ENCODE measurements at regions not wholly inside any gene's neighbourhood (a gene's known extent, or its start where the extent isn't known, plus 50 kb on each side); places are given as distances from the start of the nearest gene placed in this dataset.

DNA sequence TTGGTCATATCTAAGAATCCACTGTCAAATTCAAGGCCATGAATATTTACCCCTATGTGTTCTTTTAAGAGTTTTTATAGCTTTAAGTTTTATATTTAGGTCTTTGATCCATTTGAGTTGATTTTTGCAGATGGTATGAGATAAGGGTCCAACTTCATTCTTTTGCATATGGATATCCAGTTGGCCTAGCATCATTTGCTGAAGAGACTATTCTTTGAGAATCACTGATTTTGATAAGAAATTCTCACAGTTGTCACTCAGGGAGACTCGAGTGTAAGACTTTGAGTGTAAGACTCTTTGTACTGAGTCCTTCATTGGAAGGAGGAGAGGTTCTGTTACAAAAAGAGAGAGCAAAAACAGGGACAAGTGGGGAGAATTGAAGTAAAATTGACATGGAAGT, 74.8 kb downstream of the CBLL2 start:
- CTCF ChIA-PET = no interaction called here
- BruUV-seq (replicated peaks) = no TSS peak

DNA sequence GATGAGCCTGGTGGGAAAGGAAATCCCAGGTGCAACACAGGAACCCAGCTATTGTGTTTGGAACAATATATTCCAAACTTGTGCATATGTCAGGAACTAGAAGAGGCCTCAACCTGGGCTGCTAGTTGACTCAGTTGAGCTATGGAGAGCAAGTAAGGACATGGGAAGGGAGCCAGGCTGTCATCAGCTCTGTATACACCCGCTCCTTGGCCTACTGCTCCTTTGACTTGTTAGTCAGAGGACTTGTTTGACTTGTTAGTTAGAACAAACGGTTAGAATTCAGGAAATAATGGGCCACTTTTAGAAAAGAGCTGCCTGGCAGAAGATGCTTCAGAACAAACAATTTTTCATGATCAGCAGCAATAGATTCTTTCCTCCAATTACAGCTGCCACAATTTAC, 76.4 kb downstream of the CBLL2 start:
- FAIRE-seq (no peak), DNase-seq (ENCODE audit: low read depth, low spot score) (no peak)
- H3K79me2 ChIP-seq (ENCODE audit: control insufficient read depth, insufficient read depth, low read length) = no peaks in the 10 kb centered on the region
- POLR2A ChIA-PET = no interaction called here
- no TSS peak for BruUV-seq (replicated peaks)
- H3K4me3 ChIP-seq (replicated peaks in 1 of 3; ENCODE audit: insufficient read depth in 1 of 3, low read depth in 1 of 3, low read length in 3 of 3) = no peak overlapping the region
- dilution Hi-C loops (cut with MboI; ENCODE audit: extremely low pct_ligation_motif_present, low sequenced_read_pairs) (no loop called here), intact Hi-C loops (cut with micrococcal nuclease) (no loop called here)
- H2AFZ ChIP-seq (ENCODE audit: low read depth, low read length) = no peak overlapping the region
- H3K4me2 ChIP-seq (ENCODE audit: insufficient read depth, low read length) = no peak overlapping the region
- no peaks in the 10 kb centered on the region for H3K9me3 ChIP-seq (replicated peaks; ENCODE audit: control insufficient read depth, insufficient read depth, low read length)
- H3K9me1 ChIP-seq (replicated peaks; ENCODE audit: control insufficient read depth, extremely low read depth, insufficient read depth, low read length) = no peaks in the 10 kb centered on the region
- no peak overlapping the region for H3K27ac ChIP-seq (ENCODE audit: insufficient read depth, low read depth, low read length)
- H4K20me1 ChIP-seq (replicated peaks; ENCODE audit: control insufficient read depth, extremely low read depth, insufficient read depth, low read length) = no peaks in the 10 kb centered on the region
- no peak overlapping the region for H3K9ac ChIP-seq (replicated peaks; ENCODE audit: extremely low read depth, insufficient read depth, low read length)
- no peaks in the 10 kb centered on the region for H3K27me3 ChIP-seq (ENCODE audit: control insufficient read depth in 2 of 2, insufficient read depth in 2 of 2, low read length in 2 of 2)
- TF ChIP-seq POLR2A (IDR thresholded peaks at IDR 0.05; ENCODE audit: low read depth, low read length) = no peak
- no peak for TF ChIP-seq FOS (IDR thresholded peaks at IDR 0.05; ENCODE audit: borderline replicate concordance, insufficient read depth, low read length)
- TF ChIP-seq, protein P1, sequence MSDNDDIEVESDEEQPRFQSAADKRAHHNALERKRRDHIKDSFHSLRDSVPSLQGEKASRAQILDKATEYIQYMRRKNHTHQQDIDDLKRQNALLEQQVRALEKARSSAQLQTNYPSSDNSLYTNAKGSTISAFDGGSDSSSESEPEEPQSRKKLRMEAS (IDR thresholded peaks at IDR 0.05; ENCODE audit: insufficient read depth, insufficient read length) = no peak
- no peak for TF ChIP-seq POLR2AphosphoS5 (IDR thresholded peaks at IDR 0.05; ENCODE audit: insufficient read depth, low read depth, low read length)
- no peak for TF ChIP-seq EZH2 (IDR thresholded peaks at IDR 0.05; ENCODE audit: borderline replicate concordance, low read depth, low read length, severe bottlenecking)
- TF ChIP-seq, protein P2, sequence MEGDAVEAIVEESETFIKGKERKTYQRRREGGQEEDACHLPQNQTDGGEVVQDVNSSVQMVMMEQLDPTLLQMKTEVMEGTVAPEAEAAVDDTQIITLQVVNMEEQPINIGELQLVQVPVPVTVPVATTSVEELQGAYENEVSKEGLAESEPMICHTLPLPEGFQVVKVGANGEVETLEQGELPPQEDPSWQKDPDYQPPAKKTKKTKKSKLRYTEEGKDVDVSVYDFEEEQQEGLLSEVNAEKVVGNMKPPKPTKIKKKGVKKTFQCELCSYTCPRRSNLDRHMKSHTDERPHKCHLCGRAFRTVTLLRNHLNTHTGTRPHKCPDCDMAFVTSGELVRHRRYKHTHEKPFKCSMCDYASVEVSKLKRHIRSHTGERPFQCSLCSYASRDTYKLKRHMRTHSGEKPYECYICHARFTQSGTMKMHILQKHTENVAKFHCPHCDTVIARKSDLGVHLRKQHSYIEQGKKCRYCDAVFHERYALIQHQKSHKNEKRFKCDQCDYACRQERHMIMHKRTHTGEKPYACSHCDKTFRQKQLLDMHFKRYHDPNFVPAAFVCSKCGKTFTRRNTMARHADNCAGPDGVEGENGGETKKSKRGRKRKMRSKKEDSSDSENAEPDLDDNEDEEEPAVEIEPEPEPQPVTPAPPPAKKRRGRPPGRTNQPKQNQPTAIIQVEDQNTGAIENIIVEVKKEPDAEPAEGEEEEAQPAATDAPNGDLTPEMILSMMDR (IDR thresholded peaks at IDR 0.05; ENCODE audit: extremely low read depth in 1 of 2, insufficient read depth in 1 of 2, low read depth in 1 of 2, low read length in 2 of 2) = no peak
- TF ChIP-seq MYC (IDR thresholded peaks at IDR 0.05; ENCODE audit: low read depth, low read length) = no peak
- no peak for TF ChIP-seq JUN (IDR thresholded peaks at IDR 0.05; ENCODE audit: borderline replicate concordance, insufficient read depth, insufficient read length, low read depth)
- H3K4me1 ChIP-seq (ENCODE audit: control insufficient read depth, extremely low read depth, insufficient read depth, low read length) = no peaks in the 10 kb centered on the region
- no peaks in the 10 kb centered on the region for H3K36me3 ChIP-seq (ENCODE audit: control insufficient read depth in 2 of 2, extremely low read depth in 1 of 2, insufficient read depth in 2 of 2, low read length in 2 of 2)
- CTCF ChIA-PET = interaction anchor here (1.3 kb wide), 1 partner anchor 9 kb away, joined by 3 read pairs; no protein-coding TSS in a partner anchor

More for the DNA sequence above, 74.8 kb downstream of the CBLL2 start:
- Histone ChIP-seq H3K4me3 (replicated peaks in 1 of 3; ENCODE audit: insufficient read depth in 1 of 3, low read depth in 1 of 3, low read length in 3 of 3) (no peak overlapping the region), H3K27me3 (ENCODE audit: control insufficient read depth in 2 of 2, insufficient read depth in 2 of 2, low read length in 2 of 2) (no peaks in the 10 kb centered on the region), H4K20me1 (replicated peaks; ENCODE audit: control insufficient read depth, extremely low read depth, insufficient read depth, low read length) (no peaks in the 10 kb centered on the region), H3K9me1 (replicated peaks; ENCODE audit: control insufficient read depth, extremely low read depth, insufficient read depth, low read length) (no peaks in the 10 kb centered on the region), H2AFZ (ENCODE audit: low read depth, low read length) (no peak overlapping the region), H3K79me2 (ENCODE audit: control insufficient read depth, insufficient read depth, low read length) (no peaks in the 10 kb centered on the region), H3K4me1 (ENCODE audit: control insufficient read depth, extremely low read depth, insufficient read depth, low read length) (no peaks in the 10 kb centered on the region), H3K9ac (replicated peaks; ENCODE audit: extremely low read depth, insufficient read depth, low read length) (no peak overlapping the region), H3K4me2 (ENCODE audit: insufficient read depth, low read length) (no peak overlapping the region), H3K27ac (ENCODE audit: insufficient read depth, low read depth, low read length) (no peak overlapping the region), H3K9me3 (replicated peaks; ENCODE audit: control insufficient read depth, insufficient read depth, low read length) (no peaks in the 10 kb centered on the region), H3K36me3 (ENCODE audit: control insufficient read depth in 2 of 2, extremely low read depth in 1 of 2, insufficient read depth in 2 of 2, low read length in 2 of 2) (no peaks in the 10 kb centered on the region)
- intact Hi-C loops (cut with micrococcal nuclease) = no loop called here
- no peak for TF ChIP-seq EZH2 (IDR thresholded peaks at IDR 0.05; ENCODE audit: borderline replicate concordance, low read depth, low read length, severe bottlenecking)
- no peak for TF ChIP-seq POLR2A (IDR thresholded peaks at IDR 0.05; ENCODE audit: low read depth, low read length)
- TF ChIP-seq GATA2 (IDR thresholded peaks at IDR 0.05; ENCODE audit: insufficient read depth, insufficient read length, low read depth, low read length) = no peak
- TF ChIP-seq, protein P2 (IDR thresholded peaks at IDR 0.05; ENCODE audit: extremely low read depth in 1 of 2, insufficient read depth in 1 of 2, low read depth in 1 of 2, low read length in 2 of 2) = no peak
- TF ChIP-seq, protein P1 (IDR thresholded peaks at IDR 0.05; ENCODE audit: insufficient read depth, insufficient read length) = no peak
- TF ChIP-seq POLR2AphosphoS5 (IDR thresholded peaks at IDR 0.05; ENCODE audit: insufficient read depth, low read depth, low read length) = no peak
- DNase-seq (ENCODE audit: low read depth, low spot score) (no peak), FAIRE-seq (peak; percentile 66)
- dilution Hi-C loops (cut with MboI; ENCODE audit: extremely low pct_ligation_motif_present, low sequenced_read_pairs) = no loop called here
- POLR2A ChIA-PET = no interaction called here
